GM12878 (cell line): ENCODE measurements at regions not wholly inside any gene's neighbourhood (a gene's known extent, or its start where the extent isn't known, plus 50 kb on each side); places are given as distances from the start of the nearest gene placed in this dataset.

Experiments used
- CBX5 ChIP-seq: sonication (generic); IDR thresholded peaks from 2 replicates; pipeline ENCODE4 v1.6.1; 2016; ENCODE audit warnings: low read depth, moderate library complexity, mild to moderate bottlenecking, inconsistent platforms
- CTCF ChIP-seq, 3 experiments: IDR thresholded peaks in 2 of 3; conservative IDR thresholded peaks in 1 of 3; 2 replicates each; pipeline ENCODE4 v1.5.1; 2011; ENCODE audit warnings: low read depth in 3 of 3, low read length in 3 of 3, mild to moderate bottlenecking in 3 of 3, control low read depth in 2 of 3, moderate library complexity in 2 of 3, inconsistent platforms in 1 of 3, mixed read lengths in 1 of 3; ENCODE audit not compliant: control insufficient read depth in 2 of 3, insufficient read depth in 1 of 3; ENCODE audit errors: extremely low read depth in 1 of 3
- E2F4 ChIP-seq: IDR thresholded peaks from 2 replicates; pipeline ENCODE4 v1.6.1; 2012; ENCODE audit warnings: low read depth, low read length, improper control_type of control experiment
- NFYB ChIP-seq: IDR thresholded peaks from 2 replicates; pipeline ENCODE4 v1.6.1; 2011; ENCODE audit warnings: low read depth, mild to moderate bottlenecking, low read length, improper control_type of control experiment, moderate library complexity; ENCODE audit not compliant: insufficient read depth
- PKNOX1 ChIP-seq: fragments of 450-650 bp; IDR thresholded peaks from 2 replicates; pipeline ENCODE4 v1.6.1; 2016; ENCODE audit warnings: mild to moderate bottlenecking
- POLR2A ChIP-seq: IDR thresholded peaks from 2 replicates; pipeline ENCODE4 v1.6.1; 2011; ENCODE audit warnings: low read depth, mild to moderate bottlenecking, low read length
- RCOR1 ChIP-seq: conservative IDR thresholded peaks from 2 replicates; pipeline ENCODE4 v1.6.1; 2012; ENCODE audit warnings: low read depth, low read length, improper control_type of control experiment
- SMAD1 ChIP-seq: fragments of 450-650 bp; IDR thresholded peaks from 2 replicates; pipeline ENCODE4 v1.6.1; 2018; ENCODE audit warnings: mild to moderate bottlenecking, low read depth; ENCODE audit not compliant: partially characterized antibody

GRCh38 chrX:45621376-45622041 lies 420.8 kb upstream of the DIPK2B start:
- TF ChIP-seq SMAD1 (no peak), E2F4 (no peak), NFYB (no peak), RCOR1 (no peak), CTCF (IDR thresholded peaks at IDR 0.05 in 2 of 3, conservative IDR thresholded peaks at IDR 0.05 in 1 of 3; ENCODE audit: control insufficient read depth in 2 of 3, extremely low read depth in 1 of 3, insufficient read depth in 1 of 3, low read depth in 3 of 3, low read length in 3 of 3) (no peak), POLR2A (no peak), CBX5 (no peak), PKNOX1 (no peak)
